GM19452 (cell line): ENCODE measurements at regions not wholly inside any gene's neighbourhood (a gene's known extent, or its start where the extent isn't known, plus 50 kb on each side); places are given as distances from the start of the nearest gene placed in this dataset.

Experiments
- ATAC-seq: cut with Tn5 transposase; IDR thresholded peaks from one replicate; pipeline ENCODE4 v1.9.1; 2021; ENCODE audit not compliant: unreplicated experiment

GRCh38 chr13:38606699-38607535, 80.0 kb upstream of the FREM2 start:
- ATAC-seq: no peak

GRCh38 chr13:38617936-38618335, 68.9 kb upstream of the FREM2 start:
- no peak for ATAC-seq

- ATAC-seq: no peak
These were observed 68.5 kb upstream of the FREM2 start for GRCh38 chr13:38618336-38618735.

- no peak for ATAC-seq
These were observed 68.0 kb upstream of the FREM2 start for GRCh38 chr13:38618881-38619280.

GRCh38 chr13:38620876-38621275, 66.0 kb upstream of the FREM2 start:
- ATAC-seq: no peak

GRCh38 chr13:38624822-38625221, 62.1 kb upstream of the FREM2 start:
- ATAC-seq: no peak

GRCh38 chr13:38628554-38628953, 58.3 kb upstream of the FREM2 start:
- no peak for ATAC-seq

GRCh38 chr13:38630780-38631179, 56.1 kb upstream of the FREM2 start:
- ATAC-seq: no peak

- ATAC-seq: no peak
These were observed 51.8 kb upstream of the FREM2 start for GRCh38 chr13:38635030-38635429.

GRCh38 chr13:38636073-38636472, 50.8 kb upstream of the FREM2 start:
- ATAC-seq: no peak

- no peak for ATAC-seq
These were observed 50.1 kb upstream of the FREM2 start for GRCh38 chr13:38636761-38637160.
